ENCODE measurements at regions not wholly inside any gene's neighbourhood (a gene's known extent, or its start where the extent isn't known, plus 50 kb on each side); places are given as distances from the start of the nearest gene placed in this dataset.

- ChIA-PET POLR2A (no interaction called here), CTCF (no interaction called here)
- Mint-ChIP-seq H3K9me3 (no peaks in the 10 kb centered on the region), H3K4me1 (ENCODE audit: low read depth) (no peaks in the 10 kb centered on the region), H3K27ac (no peak overlapping the region), H3K4me3 (no peak overlapping the region), H3K27me3 (no peaks in the 10 kb centered on the region), H3K36me3 (ENCODE audit: low read depth) (no peaks in the 10 kb centered on the region)
- ATAC-seq (no peak), DNase-seq (no peak)
- intact Hi-C loops (cut with micrococcal nuclease): no loop called here
- TF ChIP-seq CTCF (IDR thresholded peaks at IDR 0.05): no peak
Measured at GRCh38 chr11:29634244-29634643, 382.6 kb downstream of the KCNA4 start.

- ATAC-seq (no peak), DNase-seq (no peak)
- CTCF ChIA-PET: no interaction called here
- no peaks in the 10 kb centered on the region for H3K27me3 Mint-ChIP-seq
- H3K27ac Mint-ChIP-seq: no peak overlapping the region
- POLR2A ChIA-PET: no interaction called here
- intact Hi-C loops (cut with micrococcal nuclease): no loop called here
- TF ChIP-seq CTCF (IDR thresholded peaks at IDR 0.05): no peak
- H3K36me3 Mint-ChIP-seq (ENCODE audit: low read depth): no peaks in the 10 kb centered on the region
- H3K9me3 Mint-ChIP-seq: peaks cover 2% of the 10 kb centered on the region
- H3K4me3 Mint-ChIP-seq: no peak overlapping the region
- no peaks in the 10 kb centered on the region for H3K4me1 Mint-ChIP-seq (ENCODE audit: low read depth)
Measured at GRCh38 chr11:29629286-29629685, 387.5 kb downstream of the KCNA4 start.

- CTCF ChIA-PET: no interaction called here
- Mint-ChIP-seq H3K9me3 (peaks cover 2% of the 10 kb centered on the region), H3K36me3 (ENCODE audit: low read depth) (no peaks in the 10 kb centered on the region), H3K27me3 (no peaks in the 10 kb centered on the region), H3K4me3 (no peak overlapping the region), H3K4me1 (ENCODE audit: low read depth) (no peaks in the 10 kb centered on the region), H3K27ac (no peak overlapping the region)
- no peak for ATAC-seq
- DNase-seq: no peak
- TF ChIP-seq CTCF (IDR thresholded peaks at IDR 0.05): no peak
- intact Hi-C loops (cut with micrococcal nuclease): no loop called here
- POLR2A ChIA-PET: no interaction called here
Measured at GRCh38 chr11:29628609-29629008, 388.2 kb downstream of the KCNA4 start.

- H3K4me3 Mint-ChIP-seq: no peak overlapping the region
- H3K4me1 Mint-ChIP-seq (ENCODE audit: low read depth): no peaks in the 10 kb centered on the region
- intact Hi-C loops (cut with micrococcal nuclease): no loop called here
- DNase-seq (no peak), ATAC-seq (no peak)
- POLR2A ChIA-PET: no interaction called here
- CTCF ChIA-PET: no interaction called here
- no peaks in the 10 kb centered on the region for H3K27me3 Mint-ChIP-seq
- H3K9me3 Mint-ChIP-seq: peaks cover 2% of the 10 kb centered on the region
- no peak overlapping the region for H3K27ac Mint-ChIP-seq
- no peak for TF ChIP-seq CTCF (IDR thresholded peaks at IDR 0.05)
- H3K36me3 Mint-ChIP-seq (ENCODE audit: low read depth): no peaks in the 10 kb centered on the region
Measured at GRCh38 chr11:29627541-29627940, 389.3 kb downstream of the KCNA4 start.

GRCh38 chr11:29623144-29623722, 393.6 kb downstream of the KCNA4 start:
- Mint-ChIP-seq H3K27me3 (no peaks in the 10 kb centered on the region), H3K36me3 (ENCODE audit: low read depth) (no peaks in the 10 kb centered on the region), H3K4me3 (no peak overlapping the region), H3K27ac (no peak overlapping the region), H3K4me1 (ENCODE audit: low read depth) (no peaks in the 10 kb centered on the region), H3K9me3 (peaks cover 2% of the 10 kb centered on the region)
- no peak for TF ChIP-seq CTCF (IDR thresholded peaks at IDR 0.05)
- POLR2A ChIA-PET: no interaction called here
- no peak for ATAC-seq
- CTCF ChIA-PET: interaction anchor here (0.6 kb wide), 1 partner anchor 215 kb away, joined by 3 read pairs; no protein-coding TSS in a partner anchor
- intact Hi-C loops (cut with micrococcal nuclease): no loop called here
- no peak for DNase-seq

Measured in activated CD8-positive, alpha-beta T cell treated with anti-CD3 and anti-CD28 coated beads for 36 hours (primary cell).